ENCODE measurements at regions not wholly inside any gene's neighbourhood (a gene's known extent, or its start where the extent isn't known, plus 50 kb on each side); places are given as distances from the start of the nearest gene placed in this dataset.

DNA sequence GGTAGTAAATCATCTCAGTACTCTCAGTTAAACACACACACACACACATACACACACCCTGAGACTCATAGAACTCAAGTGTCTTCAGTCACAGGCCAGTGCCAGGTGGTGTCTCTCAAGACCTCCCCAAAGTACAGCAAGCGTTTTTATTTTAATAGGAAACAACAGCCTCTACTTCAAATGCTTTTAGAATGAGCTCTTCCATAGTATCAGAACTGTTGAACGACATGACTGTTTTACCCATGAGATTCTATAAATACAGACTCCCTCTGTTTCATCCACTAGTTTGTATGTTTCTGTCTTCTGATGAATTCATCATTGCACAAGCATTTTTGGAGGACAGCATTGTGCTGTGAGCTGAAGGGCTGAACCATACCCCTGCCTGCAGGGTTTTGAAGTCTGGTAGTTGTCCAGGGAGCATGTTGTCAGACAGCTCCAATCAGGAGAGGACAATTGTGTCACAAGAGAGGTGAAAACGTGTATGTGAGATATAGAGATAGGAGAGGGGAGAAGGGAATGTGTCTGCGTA is 201.0 kb upstream of the BCL6 start:
- Histone ChIP-seq H2AFZ (ENCODE audit: low read depth) (no peak overlapping the region), H3K4me2 (no peak overlapping the region), H3K9ac (no peak overlapping the region), H3K4me3 (IDR thresholded peaks at IDR 0.05; ENCODE audit: insufficient read depth, low read depth, low read length) (no peak overlapping the region), H3K79me2 (ENCODE audit: insufficient read depth, low read depth) (no peaks in the 10 kb centered on the region), H3K4me1 (ENCODE audit: low read depth, poor library complexity, severe bottlenecking) (no peaks in the 10 kb centered on the region), H4K20me1 (ENCODE audit: insufficient read depth) (no peaks in the 10 kb centered on the region), H3K27me3 (ENCODE audit: insufficient read depth, low read depth) (no peaks in the 10 kb centered on the region), H3K27ac (no peak overlapping the region), H3K36me3 (ENCODE audit: insufficient read depth) (no peaks in the 10 kb centered on the region)
- TF ChIP-seq, protein P1, sequence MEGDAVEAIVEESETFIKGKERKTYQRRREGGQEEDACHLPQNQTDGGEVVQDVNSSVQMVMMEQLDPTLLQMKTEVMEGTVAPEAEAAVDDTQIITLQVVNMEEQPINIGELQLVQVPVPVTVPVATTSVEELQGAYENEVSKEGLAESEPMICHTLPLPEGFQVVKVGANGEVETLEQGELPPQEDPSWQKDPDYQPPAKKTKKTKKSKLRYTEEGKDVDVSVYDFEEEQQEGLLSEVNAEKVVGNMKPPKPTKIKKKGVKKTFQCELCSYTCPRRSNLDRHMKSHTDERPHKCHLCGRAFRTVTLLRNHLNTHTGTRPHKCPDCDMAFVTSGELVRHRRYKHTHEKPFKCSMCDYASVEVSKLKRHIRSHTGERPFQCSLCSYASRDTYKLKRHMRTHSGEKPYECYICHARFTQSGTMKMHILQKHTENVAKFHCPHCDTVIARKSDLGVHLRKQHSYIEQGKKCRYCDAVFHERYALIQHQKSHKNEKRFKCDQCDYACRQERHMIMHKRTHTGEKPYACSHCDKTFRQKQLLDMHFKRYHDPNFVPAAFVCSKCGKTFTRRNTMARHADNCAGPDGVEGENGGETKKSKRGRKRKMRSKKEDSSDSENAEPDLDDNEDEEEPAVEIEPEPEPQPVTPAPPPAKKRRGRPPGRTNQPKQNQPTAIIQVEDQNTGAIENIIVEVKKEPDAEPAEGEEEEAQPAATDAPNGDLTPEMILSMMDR (conservative IDR thresholded peaks at IDR 0.05; ENCODE audit: low read depth, low read length), result no peak

DNA sequence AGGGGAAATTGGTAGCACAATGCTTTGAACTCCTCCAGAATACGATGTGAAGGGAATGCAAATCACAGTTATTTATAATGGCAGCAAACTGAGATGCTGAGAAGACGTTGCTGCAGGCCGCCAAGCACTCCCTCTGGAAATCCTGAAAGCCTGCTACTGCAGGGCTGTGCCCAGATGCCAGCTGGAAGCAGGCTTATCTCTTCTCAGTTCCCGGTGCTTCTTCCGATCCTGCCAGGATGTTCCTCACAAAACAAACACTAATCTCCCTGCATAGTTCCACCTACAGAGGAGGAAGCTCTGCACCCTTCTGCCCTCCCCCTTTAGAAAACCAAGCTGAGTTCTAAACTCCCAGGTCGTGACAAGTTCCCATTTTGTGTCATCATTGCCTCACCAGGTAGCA is 201.7 kb upstream of the BCL6 start:
- Histone ChIP-seq H3K4me1 (ENCODE audit: low read depth, poor library complexity, severe bottlenecking) (no peaks in the 10 kb centered on the region), H3K27me3 (ENCODE audit: insufficient read depth, low read depth) (no peaks in the 10 kb centered on the region), H3K79me2 (ENCODE audit: insufficient read depth, low read depth) (no peaks in the 10 kb centered on the region), H4K20me1 (ENCODE audit: insufficient read depth) (no peaks in the 10 kb centered on the region), H2AFZ (ENCODE audit: low read depth) (no peak overlapping the region), H3K4me3 (IDR thresholded peaks at IDR 0.05; ENCODE audit: insufficient read depth, low read depth, low read length) (no peak overlapping the region), H3K36me3 (ENCODE audit: insufficient read depth) (no peaks in the 10 kb centered on the region), H3K27ac (no peak overlapping the region), H3K4me2 (no peak overlapping the region), H3K9ac (no peak overlapping the region)
- TF ChIP-seq, protein P1 (conservative IDR thresholded peaks at IDR 0.05; ENCODE audit: low read depth, low read length), result no peak

DNA sequence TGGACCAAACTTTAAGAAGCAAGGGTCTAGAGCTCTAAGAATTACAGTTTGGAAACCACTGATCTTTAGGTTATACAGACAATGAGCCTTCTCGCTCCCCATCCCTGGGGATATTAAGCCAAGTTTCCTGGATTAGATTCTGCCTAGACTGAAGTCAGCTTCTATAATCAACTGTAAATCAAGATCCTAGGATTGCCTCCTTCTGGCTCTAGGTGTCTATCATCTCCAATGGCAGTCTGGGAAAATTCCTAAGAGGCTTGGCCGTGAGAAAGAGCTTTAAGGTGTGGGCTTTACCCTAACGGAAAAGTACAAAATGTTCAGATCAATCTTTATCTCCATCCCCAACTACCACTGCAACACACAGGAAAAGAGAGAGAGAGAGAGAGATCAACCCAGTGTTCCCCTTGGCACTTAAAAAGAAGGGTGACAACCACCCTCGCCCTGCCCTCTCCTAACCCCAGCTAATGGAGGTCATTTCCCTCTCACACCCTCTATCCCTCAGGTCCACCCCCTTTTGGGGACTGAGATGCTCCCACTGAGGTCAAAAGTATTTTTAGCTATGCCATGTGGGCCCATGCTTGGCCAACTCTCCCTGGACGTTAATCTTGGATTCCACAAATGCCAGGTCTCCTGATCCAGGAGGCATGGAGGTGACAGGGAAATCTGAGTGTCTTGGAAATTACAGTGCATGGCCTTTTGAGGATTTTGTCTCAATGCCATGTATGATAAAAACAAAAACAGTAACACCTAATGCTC is 202.8 kb upstream of the BCL6 start:
- H3K4me2 ChIP-seq, result no peak overlapping the region
- TF ChIP-seq, protein P1 (conservative IDR thresholded peaks at IDR 0.05; ENCODE audit: low read depth, low read length), result no peak
- H3K9ac ChIP-seq, result no peak overlapping the region
- no peaks in the 10 kb centered on the region for H3K27me3 ChIP-seq (ENCODE audit: insufficient read depth, low read depth)
- H3K27ac ChIP-seq, result no peak overlapping the region
- H2AFZ ChIP-seq (ENCODE audit: low read depth), result no peak overlapping the region
- H4K20me1 ChIP-seq (ENCODE audit: insufficient read depth), result no peaks in the 10 kb centered on the region
- no peaks in the 10 kb centered on the region for H3K36me3 ChIP-seq (ENCODE audit: insufficient read depth)
- no peaks in the 10 kb centered on the region for H3K79me2 ChIP-seq (ENCODE audit: insufficient read depth, low read depth)
- no peak overlapping the region for H3K4me3 ChIP-seq (IDR thresholded peaks at IDR 0.05; ENCODE audit: insufficient read depth, low read depth, low read length)
- no peaks in the 10 kb centered on the region for H3K4me1 ChIP-seq (ENCODE audit: low read depth, poor library complexity, severe bottlenecking)

DNA sequence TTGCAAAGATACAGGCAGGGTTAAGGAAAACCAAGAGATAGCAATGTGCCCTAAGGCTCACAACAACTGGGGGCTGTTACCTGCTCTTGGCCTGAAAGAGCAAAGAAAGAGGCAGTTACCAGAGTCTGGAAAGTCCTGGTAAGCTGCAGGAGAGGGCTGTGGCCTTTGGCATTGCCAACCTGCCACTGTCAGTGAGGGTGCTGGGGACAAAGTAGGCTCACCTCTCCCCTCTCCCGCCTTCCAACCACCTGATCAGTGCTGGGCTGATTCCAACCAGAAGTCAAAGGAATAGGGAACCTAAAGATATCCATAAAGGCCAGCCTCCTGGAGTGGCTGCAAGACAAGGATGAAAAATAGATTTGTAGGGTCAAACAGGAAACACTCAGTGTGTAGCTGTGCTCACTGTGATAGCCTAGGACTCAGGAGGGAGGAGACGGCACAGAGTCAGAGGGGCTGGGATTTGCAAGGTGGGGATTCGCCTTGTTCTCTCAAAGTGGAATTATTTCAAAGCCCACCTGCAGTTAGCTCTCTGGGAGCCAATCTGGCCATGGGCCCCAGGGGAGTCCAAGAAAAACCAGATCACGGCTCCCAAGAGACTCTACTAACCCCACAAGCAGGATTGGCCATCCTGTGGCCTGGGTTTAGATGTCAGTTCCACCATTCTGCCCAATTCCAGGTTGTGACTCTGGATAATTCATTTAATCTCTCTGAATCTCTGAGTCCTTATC is 204.0 kb upstream of the BCL6 start:
- TF ChIP-seq, protein P1 (conservative IDR thresholded peaks at IDR 0.05; ENCODE audit: low read depth, low read length), result no peak
- Histone ChIP-seq H3K9ac (no peak overlapping the region), H3K79me2 (ENCODE audit: insufficient read depth, low read depth) (no peaks in the 10 kb centered on the region), H2AFZ (ENCODE audit: low read depth) (no peak overlapping the region), H3K27ac (no peak overlapping the region), H4K20me1 (ENCODE audit: insufficient read depth) (no peaks in the 10 kb centered on the region), H3K36me3 (ENCODE audit: insufficient read depth) (no peaks in the 10 kb centered on the region), H3K4me2 (no peak overlapping the region), H3K27me3 (ENCODE audit: insufficient read depth, low read depth) (no peaks in the 10 kb centered on the region), H3K4me1 (ENCODE audit: low read depth, poor library complexity, severe bottlenecking) (no peaks in the 10 kb centered on the region), H3K4me3 (IDR thresholded peaks at IDR 0.05; ENCODE audit: insufficient read depth, low read depth, low read length) (no peak overlapping the region)
